PC-9 (cell line): ENCODE measurements at regions not wholly inside any gene's neighbourhood (a gene's known extent, or its start where the extent isn't known, plus 50 kb on each side); places are given as distances from the start of the nearest gene placed in this dataset.

ENCODE experiments used
- BruUV-seq: library from RNA; stranded (reverse); fragments of 400-500 nt; replicated peaks from 2 replicates; lab custom pipeline; 2021; lab: Mats Ljungman, UMichigan
- CTCF ChIA-PET: fragments of 300-600 bp; sonication (Branson Sonifier 250); formaldehyde crosslinking; loops from one replicate; lab custom pipeline; 2022; ENCODE audit warnings: antibody characterized with exemption; lab: Charles Lee
- POLR2A ChIA-PET: fragments of 300-600 bp; sonication (Branson Sonifier 250); formaldehyde crosslinking; loops from one replicate; lab custom pipeline; 2022; ENCODE audit warnings: antibody characterized with exemption; ENCODE audit not compliant: unreplicated experiment; lab: Charles Lee
- DNase-seq, 2 experiments: peaks; one replicate each; pipeline versions ENCODE4 v3.0.0 to v3.0.0-alpha.2; 2015 to 2022; ENCODE audit warnings: mixed read lengths in 1 of 2
- H2AFZ ChIP-seq: fragments of 200-600 bp; sonication (generic); 2 replicates; pipeline ENCODE4 v1.8.1; 2017; ENCODE audit warnings: antibody characterized with exemption
- H3F3A ChIP-seq: fragments of 200-600 bp; sonication (generic); 2 replicates; pipeline ENCODE4 v1.8.1; 2017; ENCODE audit warnings: antibody characterized with exemption, mild to moderate bottlenecking, low read depth; ENCODE audit not compliant: insufficient read depth
- H3K27ac ChIP-seq: fragments of 200-600 bp; sonication (generic); 2 replicates; pipeline ENCODE4 v1.6.1; 2016; ENCODE audit warnings: mixed run types
- H3K27me3 ChIP-seq: fragments of 200-600 bp; sonication (generic); 2 replicates; pipeline ENCODE4 v1.6.1; 2016; ENCODE audit warnings: low read depth, mixed run types; ENCODE audit not compliant: insufficient read depth
- H3K36me3 ChIP-seq: fragments of 200-600 bp; sonication (generic); 2 replicates; pipeline ENCODE4 v1.6.1; 2016; ENCODE audit warnings: low read depth, mixed run types
- H3K4me1 ChIP-seq: fragments of 200-600 bp; sonication (generic); replicated peaks from 2 replicates; pipeline ENCODE4 v1.6.1; 2016; ENCODE audit warnings: mixed run types; ENCODE audit not compliant: insufficient read depth
- H3K4me2 ChIP-seq: fragments of 200-600 bp; sonication (generic); 2 replicates; pipeline ENCODE4 v1.6.1; 2017; ENCODE audit warnings: mixed run types
- H3K4me3 ChIP-seq: fragments of 200-600 bp; sonication (generic); 2 replicates; pipeline ENCODE4 v1.6.1; 2016; ENCODE audit warnings: mixed run types
- H3K79me2 ChIP-seq: fragments of 200-600 bp; sonication (generic); 2 replicates; pipeline ENCODE4 v1.6.1; 2017; ENCODE audit warnings: low read depth, mixed run types
- H3K9me2 ChIP-seq: fragments of 200-600 bp; sonication (generic); 2 replicates; pipeline ENCODE4 v1.8.1; 2017; ENCODE audit warnings: mild to moderate bottlenecking; ENCODE audit not compliant: insufficient read depth
- H3K9me3 ChIP-seq: fragments of 200-600 bp; sonication (generic); 2 replicates; pipeline ENCODE4 v1.8.1; 2016; ENCODE audit warnings: low read depth; ENCODE audit not compliant: insufficient read depth
- H4K20me1 ChIP-seq: fragments of 200-600 bp; sonication (generic); 2 replicates; pipeline ENCODE4 v1.8.1; 2017; ENCODE audit not compliant: insufficient read depth
- EZH2 ChIP-seq: fragments of 200-600 bp; sonication (generic); IDR thresholded peaks from 2 replicates; pipeline ENCODE4 v1.8.0; 2017; ENCODE audit warnings: antibody characterized with exemption, low read depth
- intact Hi-C: fragments of 100-400 bp; cut with micrococcal nuclease; formaldehyde crosslinking; loops from one replicate; pipeline ENCODE4 v1.10.0; 2022; ENCODE audit not compliant: unreplicated experiment
- TF ChIP-seq, protein P1 (sequence below): fragments of 200-600 bp; sonication (generic); conservative IDR thresholded peaks from 2 replicates; pipeline ENCODE4 v1.6.1; 2017; ENCODE audit warnings: mixed run types, antibody characterized with exemption, mild to moderate bottlenecking, moderate library complexity

DNA sequence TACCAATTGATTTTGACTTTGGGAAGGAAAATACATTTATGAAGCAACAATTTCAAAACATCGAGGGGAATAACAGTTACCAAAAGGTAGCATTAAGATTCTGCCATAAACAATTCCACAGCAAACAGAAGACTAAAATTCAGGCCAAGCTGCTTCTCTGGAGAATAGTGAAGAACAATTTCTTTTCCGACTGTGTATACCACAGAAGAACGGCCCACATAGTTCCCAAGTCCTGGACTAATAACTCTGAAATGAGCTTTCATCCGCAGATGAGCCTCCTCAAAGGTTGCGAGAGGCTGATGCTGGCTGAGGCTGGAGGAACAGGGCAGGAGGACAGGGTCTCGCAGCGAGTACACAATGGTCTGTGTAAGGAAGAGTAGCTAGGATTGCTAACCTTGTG, 278.9 kb upstream of the TCF4 start:
- Histone ChIP-seq H3K9me2 (no peaks in the 10 kb centered on the region), H3K4me1 (no peaks in the 10 kb centered on the region), H3K27ac (no peak overlapping the region), H3K4me3 (no peak overlapping the region), H3K4me2 (no peak overlapping the region), H3K27me3 (no peaks in the 10 kb centered on the region), H2AFZ (no peak overlapping the region), H3K36me3 (no peaks in the 10 kb centered on the region), H3K9me3 (no peaks in the 10 kb centered on the region), H3F3A (no peaks in the 10 kb centered on the region), H3K79me2 (no peaks in the 10 kb centered on the region), H4K20me1 (no peaks in the 10 kb centered on the region; the same call in 1 of the 2 replicates)
- CTCF ChIA-PET, result no interaction called here
- no peak for TF ChIP-seq EZH2
- TF ChIP-seq, protein P1, sequence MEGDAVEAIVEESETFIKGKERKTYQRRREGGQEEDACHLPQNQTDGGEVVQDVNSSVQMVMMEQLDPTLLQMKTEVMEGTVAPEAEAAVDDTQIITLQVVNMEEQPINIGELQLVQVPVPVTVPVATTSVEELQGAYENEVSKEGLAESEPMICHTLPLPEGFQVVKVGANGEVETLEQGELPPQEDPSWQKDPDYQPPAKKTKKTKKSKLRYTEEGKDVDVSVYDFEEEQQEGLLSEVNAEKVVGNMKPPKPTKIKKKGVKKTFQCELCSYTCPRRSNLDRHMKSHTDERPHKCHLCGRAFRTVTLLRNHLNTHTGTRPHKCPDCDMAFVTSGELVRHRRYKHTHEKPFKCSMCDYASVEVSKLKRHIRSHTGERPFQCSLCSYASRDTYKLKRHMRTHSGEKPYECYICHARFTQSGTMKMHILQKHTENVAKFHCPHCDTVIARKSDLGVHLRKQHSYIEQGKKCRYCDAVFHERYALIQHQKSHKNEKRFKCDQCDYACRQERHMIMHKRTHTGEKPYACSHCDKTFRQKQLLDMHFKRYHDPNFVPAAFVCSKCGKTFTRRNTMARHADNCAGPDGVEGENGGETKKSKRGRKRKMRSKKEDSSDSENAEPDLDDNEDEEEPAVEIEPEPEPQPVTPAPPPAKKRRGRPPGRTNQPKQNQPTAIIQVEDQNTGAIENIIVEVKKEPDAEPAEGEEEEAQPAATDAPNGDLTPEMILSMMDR, result no peak
- POLR2A ChIA-PET, result no interaction called here
- no TSS peak for BruUV-seq
- intact Hi-C loops, result loop anchor here (5.0 kb wide), 1 partner anchor 525 kb away; no protein-coding TSS in a partner anchor
- no peak for DNase-seq

DNA sequence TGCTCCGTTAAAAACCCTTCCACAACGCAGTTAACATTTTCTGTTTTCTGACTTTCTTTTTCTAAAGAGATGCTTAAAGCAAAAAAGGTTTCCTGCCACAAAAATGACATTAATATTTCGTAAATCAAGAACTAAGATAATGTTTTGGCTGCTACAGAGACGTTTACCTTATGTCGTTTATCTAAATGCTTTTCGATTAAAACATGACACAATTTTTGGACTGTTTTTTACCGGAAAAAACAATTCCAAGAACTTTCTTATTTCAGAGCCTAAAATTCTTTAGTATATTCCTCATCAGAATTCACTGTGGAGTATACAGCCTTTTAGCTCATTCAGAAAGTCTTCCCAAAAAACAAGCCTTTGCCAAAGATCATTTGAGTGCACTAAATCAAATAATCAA, 278.0 kb upstream of the TCF4 start:
- Histone ChIP-seq H3K9me2 (no peaks in the 10 kb centered on the region), H3F3A (no peaks in the 10 kb centered on the region), H3K27ac (no peak overlapping the region), H3K4me3 (no peak overlapping the region), H3K4me1 (no peaks in the 10 kb centered on the region), H3K4me2 (no peak overlapping the region), H3K79me2 (no peaks in the 10 kb centered on the region), H3K27me3 (no peaks in the 10 kb centered on the region), H4K20me1 (no peaks in the 10 kb centered on the region; the same call in 1 of the 2 replicates), H3K9me3 (no peaks in the 10 kb centered on the region), H2AFZ (no peak overlapping the region), H3K36me3 (no peaks in the 10 kb centered on the region)
- intact Hi-C loops, result loop anchor here (5.0 kb wide), 1 partner anchor 524 kb away; no protein-coding TSS in a partner anchor
- TF ChIP-seq, protein P1, result no peak
- TF ChIP-seq EZH2, result no peak
- DNase-seq, result no peak
- no TSS peak for BruUV-seq
- CTCF ChIA-PET, result no interaction called here
- POLR2A ChIA-PET, result no interaction called here

DNA sequence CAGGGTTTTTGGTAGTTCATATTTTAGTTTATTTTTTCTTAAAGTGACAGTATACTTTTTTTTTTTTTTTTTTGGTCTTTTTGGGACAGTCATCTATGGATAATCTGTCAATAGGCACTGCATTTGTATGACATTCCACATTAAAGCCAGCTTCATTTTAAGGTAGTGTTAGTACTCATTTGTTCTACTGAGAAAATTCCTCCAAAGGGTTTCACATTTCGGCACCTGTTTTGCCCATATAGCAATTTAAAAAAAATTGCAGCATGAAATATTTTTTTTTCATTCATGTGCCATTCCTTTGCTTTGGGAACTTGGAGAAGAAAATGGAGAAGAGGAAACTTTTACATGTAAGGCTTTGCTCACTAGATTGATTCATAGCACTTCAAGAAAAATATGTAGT, 276.3 kb upstream of the TCF4 start:
- no peaks in the 10 kb centered on the region for H3K9me2 ChIP-seq
- H3K4me1 ChIP-seq, result no peaks in the 10 kb centered on the region
- no peaks in the 10 kb centered on the region for H3K79me2 ChIP-seq
- intact Hi-C loops, result no loop called here
- H2AFZ ChIP-seq, result 0 out of 2 replicates have a peak overlapping the region, but pooled peaks have one; percentile 31
- H3K36me3 ChIP-seq, result no peaks in the 10 kb centered on the region
- H3K4me3 ChIP-seq, result no peak overlapping the region
- H3K27ac ChIP-seq, result no peak overlapping the region
- DNase-seq, result no peak
- no peak overlapping the region for H3K4me2 ChIP-seq
- CTCF ChIA-PET, result no interaction called here
- H3K27me3 ChIP-seq, result no peaks in the 10 kb centered on the region
- TF ChIP-seq EZH2, result no peak
- TF ChIP-seq, protein P1, result no peak
- no peaks in the 10 kb centered on the region for H3F3A ChIP-seq
- no peaks in the 10 kb centered on the region; the same call in 1 of the 2 replicates for H4K20me1 ChIP-seq
- no peaks in the 10 kb centered on the region for H3K9me3 ChIP-seq
- POLR2A ChIA-PET, result no interaction called here
- BruUV-seq, result no TSS peak
